ENCODE measurements at regions not wholly inside any gene's neighbourhood (a gene's known extent, or its start where the extent isn't known, plus 50 kb on each side); places are given as distances from the start of the nearest gene placed in this dataset.

- H3K9me3 ChIP-seq: peaks cover 0 to 16% of the 10 kb centered on the region in 2 donors
- H3K27me3 ChIP-seq: no peaks in the 10 kb centered on the region
- H3K4me3 ChIP-seq: no peak overlapping the region
- DNase-seq (ENCODE audit: low spot score): no peak
- no peak overlapping the region for H3K27ac ChIP-seq
- H3K36me3 ChIP-seq: no peaks in the 10 kb centered on the region
- TF ChIP-seq CTCF (IDR thresholded peaks at IDR 0.05): no peak
- H3K4me1 ChIP-seq: no peaks in the 10 kb centered on the region
These were observed 118.6 kb downstream of the NAA11 start for GRCh38 chr4:79207281-79207680.

- no peak overlapping the region for H3K27ac ChIP-seq
- TF ChIP-seq CTCF (IDR thresholded peaks at IDR 0.05): no peak
- no peak for DNase-seq (ENCODE audit: low spot score)
- no peaks in the 10 kb centered on the region for H3K4me1 ChIP-seq
- H3K4me3 ChIP-seq: no peak overlapping the region
- H3K27me3 ChIP-seq: no peaks in the 10 kb centered on the region
- H3K9me3 ChIP-seq: peaks cover 0 to 16% of the 10 kb centered on the region in 2 donors
- no peaks in the 10 kb centered on the region for H3K36me3 ChIP-seq
These were observed 119.2 kb downstream of the NAA11 start for GRCh38 chr4:79206660-79207059.

- TF ChIP-seq CTCF (IDR thresholded peaks at IDR 0.05): no peak
- H3K4me1 ChIP-seq: no peaks in the 10 kb centered on the region
- no peaks in the 10 kb centered on the region for H3K36me3 ChIP-seq
- peaks cover 0 to 16% of the 10 kb centered on the region in 2 donors for H3K9me3 ChIP-seq
- DNase-seq (ENCODE audit: low spot score): no peak
- H3K4me3 ChIP-seq: no peak overlapping the region
- H3K27ac ChIP-seq: no peak overlapping the region
- no peaks in the 10 kb centered on the region for H3K27me3 ChIP-seq
These were observed 120.7 kb downstream of the NAA11 start for GRCh38 chr4:79205121-79205520.

GRCh38 chr4:79201971-79202370 is 123.9 kb downstream of the NAA11 start:
- TF ChIP-seq CTCF (IDR thresholded peaks at IDR 0.05): no peak
- no peak overlapping the region for H3K27ac ChIP-seq
- peaks cover 0 to 15% of the 10 kb centered on the region in 2 donors for H3K9me3 ChIP-seq
- no peak for DNase-seq (ENCODE audit: low spot score)
- H3K27me3 ChIP-seq: no peaks in the 10 kb centered on the region
- no peaks in the 10 kb centered on the region for H3K4me1 ChIP-seq
- no peaks in the 10 kb centered on the region for H3K36me3 ChIP-seq
- no peak overlapping the region for H3K4me3 ChIP-seq

GRCh38 chr4:79199743-79200142 is 126.1 kb downstream of the NAA11 start:
- Histone ChIP-seq H3K27me3 (no peaks in the 10 kb centered on the region), H3K9me3 (no peaks in the 10 kb centered on the region), H3K4me1 (no peaks in the 10 kb centered on the region), H3K27ac (no peak overlapping the region), H3K36me3 (no peaks in the 10 kb centered on the region), H3K4me3 (no peak overlapping the region)
- TF ChIP-seq CTCF (IDR thresholded peaks at IDR 0.05): no peak
- DNase-seq (ENCODE audit: low spot score): no peak

- no peaks in the 10 kb centered on the region for H3K27me3 ChIP-seq
- no peak overlapping the region for H3K27ac ChIP-seq
- H3K9me3 ChIP-seq: no peaks in the 10 kb centered on the region
- H3K4me3 ChIP-seq: no peak overlapping the region
- no peaks in the 10 kb centered on the region for H3K36me3 ChIP-seq
- H3K4me1 ChIP-seq: no peaks in the 10 kb centered on the region
- TF ChIP-seq CTCF (IDR thresholded peaks at IDR 0.05): no peak
- no peak for DNase-seq (ENCODE audit: low spot score)
These were observed 126.8 kb downstream of the NAA11 start for GRCh38 chr4:79198951-79199587.

All from right atrium auricular region (tissue), 2 donors.